ENCODE measurements at regions not wholly inside any gene's neighbourhood (a gene's known extent, or its start where the extent isn't known, plus 50 kb on each side); places are given as distances from the start of the nearest gene placed in this dataset.

- Histone ChIP-seq H3K79me2 (ENCODE audit: insufficient read depth, low read depth, low read length) (no peaks in the 10 kb centered on the region), H3K9me2 (ENCODE audit: insufficient read depth, low read length) (no peaks in the 10 kb centered on the region), H2AFZ (ENCODE audit: low read length) (no peak overlapping the region), H3K36me3 (ENCODE audit: insufficient read depth, low read length) (no peaks in the 10 kb centered on the region), H4K20me1 (ENCODE audit: insufficient read depth, low read length) (no peaks in the 10 kb centered on the region), H3K9me3 (ENCODE audit: low read length) (no peaks in the 10 kb centered on the region), H3K27ac (ENCODE audit: low read depth, low read length, poor library complexity, severe bottlenecking) (no peak overlapping the region), H3K4me2 (ENCODE audit: low read length) (no peak overlapping the region), H3K4me3 (ENCODE audit: low read depth, low read length, poor library complexity, severe bottlenecking) (no peak overlapping the region), H3K4me1 (ENCODE audit: insufficient read depth, low read length, poor library complexity, severe bottlenecking) (no peaks in the 10 kb centered on the region)
- intact Hi-C loops (cut with micrococcal nuclease; ENCODE audit: unreplicated experiment), result no loop called here
- DNase-seq (ENCODE audit: low spot score), result no peak
- no peak for TF ChIP-seq CTCF (conservative IDR thresholded peaks at IDR 0.05; ENCODE audit: low read length)
- TF ChIP-seq EZH2phosphoT487 (IDR thresholded peaks at IDR 0.05; ENCODE audit: borderline replicate concordance, low read depth, low read length), result no peak
- CTCF ChIA-PET (ENCODE audit: unreplicated experiment), result no interaction called here
- POLR2A ChIA-PET, result no interaction called here
- BruUV-seq (replicated peaks), result no TSS peak
Observed at GRCh38 chr10:34957531-34957930, 132.6 kb downstream of the CUL2 start.

- no peak overlapping the region for H2AFZ ChIP-seq (ENCODE audit: low read length)
- no TSS peak for BruUV-seq (replicated peaks)
- no peak overlapping the region for H3K4me2 ChIP-seq (ENCODE audit: low read length)
- no peak overlapping the region for H3K4me3 ChIP-seq (ENCODE audit: low read depth, low read length, poor library complexity, severe bottlenecking)
- H3K27ac ChIP-seq (ENCODE audit: low read depth, low read length, poor library complexity, severe bottlenecking), result no peak overlapping the region
- H4K20me1 ChIP-seq (ENCODE audit: insufficient read depth, low read length), result no peaks in the 10 kb centered on the region
- POLR2A ChIA-PET, result no interaction called here
- H3K9me2 ChIP-seq (ENCODE audit: insufficient read depth, low read length), result no peaks in the 10 kb centered on the region
- intact Hi-C loops (cut with micrococcal nuclease; ENCODE audit: unreplicated experiment), result no loop called here
- no peaks in the 10 kb centered on the region for H3K9me3 ChIP-seq (ENCODE audit: low read length)
- no peak for DNase-seq (ENCODE audit: low spot score)
- H3K4me1 ChIP-seq (ENCODE audit: insufficient read depth, low read length, poor library complexity, severe bottlenecking), result no peaks in the 10 kb centered on the region
- CTCF ChIA-PET (ENCODE audit: unreplicated experiment), result no interaction called here
- TF ChIP-seq CTCF (conservative IDR thresholded peaks at IDR 0.05; ENCODE audit: low read length) (no peak), EZH2phosphoT487 (IDR thresholded peaks at IDR 0.05; ENCODE audit: borderline replicate concordance, low read depth, low read length) (no peak)
- no peaks in the 10 kb centered on the region for H3K36me3 ChIP-seq (ENCODE audit: insufficient read depth, low read length)
- no peaks in the 10 kb centered on the region for H3K79me2 ChIP-seq (ENCODE audit: insufficient read depth, low read depth, low read length)
Observed at GRCh38 chr10:34956756-34957155, 133.4 kb downstream of the CUL2 start.

- H3K36me3 ChIP-seq (ENCODE audit: insufficient read depth, low read length), result no peaks in the 10 kb centered on the region
- CTCF ChIA-PET (ENCODE audit: unreplicated experiment), result no interaction called here
- no peaks in the 10 kb centered on the region for H3K9me2 ChIP-seq (ENCODE audit: insufficient read depth, low read length)
- no peak overlapping the region for H3K4me2 ChIP-seq (ENCODE audit: low read length)
- no peaks in the 10 kb centered on the region for H3K4me1 ChIP-seq (ENCODE audit: insufficient read depth, low read length, poor library complexity, severe bottlenecking)
- TF ChIP-seq EZH2phosphoT487 (IDR thresholded peaks at IDR 0.05; ENCODE audit: borderline replicate concordance, low read depth, low read length) (no peak), CTCF (conservative IDR thresholded peaks at IDR 0.05; ENCODE audit: low read length) (no peak)
- BruUV-seq (replicated peaks), result no TSS peak
- H3K79me2 ChIP-seq (ENCODE audit: insufficient read depth, low read depth, low read length), result no peaks in the 10 kb centered on the region
- no peak for DNase-seq (ENCODE audit: low spot score)
- H4K20me1 ChIP-seq (ENCODE audit: insufficient read depth, low read length), result no peaks in the 10 kb centered on the region
- no peak overlapping the region for H2AFZ ChIP-seq (ENCODE audit: low read length)
- no peak overlapping the region for H3K4me3 ChIP-seq (ENCODE audit: low read depth, low read length, poor library complexity, severe bottlenecking)
- intact Hi-C loops (cut with micrococcal nuclease; ENCODE audit: unreplicated experiment), result no loop called here
- no peak overlapping the region for H3K27ac ChIP-seq (ENCODE audit: low read depth, low read length, poor library complexity, severe bottlenecking)
- no peaks in the 10 kb centered on the region for H3K9me3 ChIP-seq (ENCODE audit: low read length)
- POLR2A ChIA-PET, result no interaction called here
Observed at GRCh38 chr10:34955391-34955790, 134.8 kb downstream of the CUL2 start.
